ENCODE measurements at regions not wholly inside any gene's neighbourhood (a gene's known extent, or its start where the extent isn't known, plus 50 kb on each side); places are given as distances from the start of the nearest gene placed in this dataset.

DNA sequence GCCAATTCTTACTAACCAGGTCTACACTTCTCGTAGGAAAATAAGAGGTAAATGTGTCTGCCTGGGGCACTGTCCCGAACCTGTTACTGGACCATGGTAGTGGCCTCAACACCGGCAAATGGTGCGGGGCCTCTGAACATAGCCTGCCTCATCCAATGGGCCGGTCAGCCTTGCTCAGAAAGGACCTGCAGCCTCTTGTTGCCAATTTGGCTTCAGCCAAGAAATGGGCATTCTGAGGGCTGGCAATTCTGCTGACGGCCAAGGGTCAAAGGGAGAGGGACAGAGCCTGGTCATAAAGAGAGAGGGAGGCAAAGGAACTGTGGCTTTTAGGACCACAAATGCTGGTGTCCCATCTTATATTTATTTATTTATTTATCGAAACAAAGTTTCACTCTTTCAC is 69.5 kb upstream of the ATP6AP2 start:
- Histone ChIP-seq H3K4me1 (ENCODE audit: control insufficient read depth in 2 of 2, insufficient read depth in 2 of 2, low read length in 2 of 2) (no peaks in the 10 kb centered on the region), H3K9ac (ENCODE audit: low read length) (no peak overlapping the region), H3K27ac (ENCODE audit: low read length in 2 of 2) (no peak overlapping the region), H2AFZ (ENCODE audit: insufficient read depth, low read depth, low read length, poor library complexity, severe bottlenecking) (no peak overlapping the region), H3K9me3 (ENCODE audit: control extremely low read depth in 1 of 3, control insufficient read depth in 2 of 3, insufficient read depth in 1 of 3, low read length in 2 of 3) (peaks cover 0 to 3% (median 0%) of the 10 kb centered on the region in 3 donors), H3K4me3 (ENCODE audit: control extremely low read depth in 1 of 5, extremely low read depth in 1 of 5, insufficient read depth in 1 of 5, low read depth in 2 of 5, low read length in 4 of 5) (no peak overlapping the region), H3K79me2 (ENCODE audit: control insufficient read depth, insufficient read depth, low read length) (no peaks in the 10 kb centered on the region), H3K4me2 (replicated peaks; ENCODE audit: low read depth, low read length, poor library complexity, severe bottlenecking) (no peak overlapping the region), H3K27me3 (replicated peaks in 1 of 4; ENCODE audit: control extremely low read depth in 1 of 4, control insufficient read depth in 3 of 4, insufficient read depth in 4 of 4, low read length in 3 of 4) (no peaks in the 10 kb centered on the region), H3K36me3 (replicated peaks in 1 of 2; ENCODE audit: control extremely low read depth in 1 of 2, control insufficient read depth in 1 of 2, extremely low read depth in 1 of 2, insufficient read depth in 2 of 2, low read length in 1 of 2) (no peaks in the 10 kb centered on the region), H4K20me1 (ENCODE audit: control insufficient read depth, insufficient read depth, low read length, poor library complexity, severe bottlenecking) (no peaks in the 10 kb centered on the region)
- ChIA-PET CTCF (no interaction called here), POLR2A (no interaction called here)
- Mint-ChIP-seq H3K4me1 (no peaks in the 10 kb centered on the region), H3K9me3 (ENCODE audit: insufficient read depth) (no peaks in the 10 kb centered on the region), H3K4me3 (no peak overlapping the region), H3K27me3 (no peaks in the 10 kb centered on the region), H3K27ac (no peak overlapping the region)
- ATAC-seq (ENCODE audit: low read depth) (no peak), DNase-seq (no peak)
- 96% methylated on average over 3 of the region's 7 CpGs for WGBS (ENCODE audit: insufficient coverage)
- intact Hi-C loops (cut with micrococcal nuclease): no loop called here
- TF ChIP-seq EZH2 (IDR thresholded peaks at IDR 0.05; ENCODE audit: borderline replicate concordance, insufficient read depth, low read depth, low read length, poor library complexity, severe bottlenecking): no peak
- TF ChIP-seq, protein P1, sequence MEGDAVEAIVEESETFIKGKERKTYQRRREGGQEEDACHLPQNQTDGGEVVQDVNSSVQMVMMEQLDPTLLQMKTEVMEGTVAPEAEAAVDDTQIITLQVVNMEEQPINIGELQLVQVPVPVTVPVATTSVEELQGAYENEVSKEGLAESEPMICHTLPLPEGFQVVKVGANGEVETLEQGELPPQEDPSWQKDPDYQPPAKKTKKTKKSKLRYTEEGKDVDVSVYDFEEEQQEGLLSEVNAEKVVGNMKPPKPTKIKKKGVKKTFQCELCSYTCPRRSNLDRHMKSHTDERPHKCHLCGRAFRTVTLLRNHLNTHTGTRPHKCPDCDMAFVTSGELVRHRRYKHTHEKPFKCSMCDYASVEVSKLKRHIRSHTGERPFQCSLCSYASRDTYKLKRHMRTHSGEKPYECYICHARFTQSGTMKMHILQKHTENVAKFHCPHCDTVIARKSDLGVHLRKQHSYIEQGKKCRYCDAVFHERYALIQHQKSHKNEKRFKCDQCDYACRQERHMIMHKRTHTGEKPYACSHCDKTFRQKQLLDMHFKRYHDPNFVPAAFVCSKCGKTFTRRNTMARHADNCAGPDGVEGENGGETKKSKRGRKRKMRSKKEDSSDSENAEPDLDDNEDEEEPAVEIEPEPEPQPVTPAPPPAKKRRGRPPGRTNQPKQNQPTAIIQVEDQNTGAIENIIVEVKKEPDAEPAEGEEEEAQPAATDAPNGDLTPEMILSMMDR (IDR thresholded peaks at IDR 0.05): no peak

DNA sequence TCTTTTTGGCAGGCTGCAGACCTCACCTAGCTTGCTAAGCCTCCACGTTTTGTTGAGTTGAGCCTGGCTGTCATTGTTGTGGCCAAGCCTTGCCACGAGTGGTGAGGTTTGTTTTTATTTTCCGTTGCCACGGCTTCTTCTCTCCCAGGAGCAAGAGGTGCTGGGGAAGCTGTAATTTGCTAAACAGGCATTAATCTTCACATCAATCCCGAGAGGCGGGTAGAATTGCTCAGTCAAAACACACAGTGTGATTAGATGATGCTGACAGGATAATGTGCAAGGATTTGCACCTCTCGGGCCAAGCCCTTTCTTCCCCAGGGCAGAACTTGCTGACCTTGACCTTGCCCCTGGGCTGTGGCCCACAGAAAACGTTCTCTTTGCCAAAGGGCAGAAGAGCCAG is 72.2 kb upstream of the ATP6AP2 start:
- peaks cover 0 to 3% (median 0%) of the 10 kb centered on the region in 3 donors for H3K9me3 ChIP-seq (ENCODE audit: control extremely low read depth in 1 of 3, control insufficient read depth in 2 of 3, insufficient read depth in 1 of 3, low read length in 2 of 3)
- no peak overlapping the region for H3K4me3 ChIP-seq (ENCODE audit: control extremely low read depth in 1 of 5, extremely low read depth in 1 of 5, insufficient read depth in 1 of 5, low read depth in 2 of 5, low read length in 4 of 5)
- H3K4me1 ChIP-seq (ENCODE audit: control insufficient read depth in 2 of 2, insufficient read depth in 2 of 2, low read length in 2 of 2): no peaks in the 10 kb centered on the region
- ChIA-PET CTCF (no interaction called here), POLR2A (no interaction called here)
- H3K9ac ChIP-seq (ENCODE audit: low read length): no peak overlapping the region
- H3K27ac ChIP-seq (ENCODE audit: low read length in 2 of 2): no peak overlapping the region
- H3K4me1 Mint-ChIP-seq: no peaks in the 10 kb centered on the region
- H3K79me2 ChIP-seq (ENCODE audit: control insufficient read depth, insufficient read depth, low read length): no peaks in the 10 kb centered on the region
- DNase-seq (no peak), ATAC-seq (ENCODE audit: low read depth) (no peak)
- H3K27me3 Mint-ChIP-seq: no peaks in the 10 kb centered on the region
- H3K36me3 ChIP-seq (replicated peaks in 1 of 2; ENCODE audit: control extremely low read depth in 1 of 2, control insufficient read depth in 1 of 2, extremely low read depth in 1 of 2, insufficient read depth in 2 of 2, low read length in 1 of 2): no peaks in the 10 kb centered on the region
- H3K27me3 ChIP-seq (replicated peaks in 1 of 4; ENCODE audit: control extremely low read depth in 1 of 4, control insufficient read depth in 3 of 4, insufficient read depth in 4 of 4, low read length in 3 of 4): no peaks in the 10 kb centered on the region
- intact Hi-C loops (cut with micrococcal nuclease): no loop called here
- no CpG with 5 or more reads among the region's 8 CpGs for WGBS (ENCODE audit: insufficient coverage)
- no peak for TF ChIP-seq EZH2 (IDR thresholded peaks at IDR 0.05; ENCODE audit: borderline replicate concordance, insufficient read depth, low read depth, low read length, poor library complexity, severe bottlenecking)
- TF ChIP-seq, protein P1 (IDR thresholded peaks at IDR 0.05): no peak
- no peaks in the 10 kb centered on the region for H4K20me1 ChIP-seq (ENCODE audit: control insufficient read depth, insufficient read depth, low read length, poor library complexity, severe bottlenecking)
- no peak overlapping the region for H3K4me3 Mint-ChIP-seq
- H3K4me2 ChIP-seq (replicated peaks; ENCODE audit: low read depth, low read length, poor library complexity, severe bottlenecking): no peak overlapping the region
- H3K27ac Mint-ChIP-seq: no peak overlapping the region
- no peaks in the 10 kb centered on the region for H3K9me3 Mint-ChIP-seq (ENCODE audit: insufficient read depth)
- no peak overlapping the region for H2AFZ ChIP-seq (ENCODE audit: insufficient read depth, low read depth, low read length, poor library complexity, severe bottlenecking)
